BLaER1 treated with 17β-estradiol and CSF1 and Interleukin-3, amounts not matched to agents 10 nM and 100 nM (cell line): ENCODE measurements at regions not wholly inside any gene's neighbourhood (a gene's known extent, or its start where the extent isn't known, plus 50 kb on each side); places are given as distances from the start of the nearest gene placed in this dataset.

Source experiments
- H3K27ac ChIP-seq, 11 experiments: shearing (Covaris generic); formaldehyde crosslinking; 2 replicates each; pipeline ENCODE4 v1.8.1; 2022
- H3K27me3 ChIP-seq, 11 experiments: shearing (Covaris generic); formaldehyde crosslinking; 2 replicates each; pipeline ENCODE4 v1.8.1; 2022
- H3K36me3 ChIP-seq, 11 experiments: shearing (Covaris generic); formaldehyde crosslinking; 2 replicates each; pipeline ENCODE4 v1.8.1; 2022
- H3K4me1 ChIP-seq, 10 experiments: shearing (Covaris generic); formaldehyde crosslinking; 2 replicates each; pipeline ENCODE4 v1.8.1; 2022
- H3K4me2 ChIP-seq, 11 experiments: shearing (Covaris generic); formaldehyde crosslinking; 2 replicates each; pipeline ENCODE4 v1.8.1; 2022
- H3K4me3 ChIP-seq, 10 experiments: shearing (Covaris generic); formaldehyde crosslinking; 2 replicates each; pipeline ENCODE4 v1.8.1; 2022
- H3K9ac ChIP-seq, 11 experiments: shearing (Covaris generic); formaldehyde crosslinking; 2 replicates each; pipeline ENCODE4 v1.8.1; 2022
- H3K9me3 ChIP-seq, 11 experiments: shearing (Covaris generic); formaldehyde crosslinking; replicated peaks in 1 of 11; 2 replicates each; pipeline ENCODE4 v1.8.1; 2022
- H4K20me1 ChIP-seq, 11 experiments: shearing (Covaris generic); formaldehyde crosslinking; 2 replicates each; pipeline ENCODE4 v1.8.1; 2022
- Cebpa-rat ChIP-seq, 11 experiments: shearing (Covaris generic); IDR thresholded peaks; 2 replicates each; pipeline ENCODE4 v1.8.1; 2022

- Histone ChIP-seq H3K4me3 (no peak overlapping the region), H3K9me3 (peaks cover 0 to 3% (median 0%) of the 10 kb centered on the region in 11 experiments; a peak in 3 of 22 replicates), H3K9ac (no peak overlapping the region), H3K4me1 (peaks cover 0 to 69% (median 8%) of the 10 kb centered on the region in 10 experiments; a peak in 10 of 20 replicates), H3K27ac (peak overlapping the region in 3 of 11 experiments; percentile 38 to 44 (median 38); a peak in 6 of 22 replicates), H4K20me1 (no peaks in the 10 kb centered on the region), H3K36me3 (no peaks in the 10 kb centered on the region), H3K27me3 (no peaks in the 10 kb centered on the region), H3K4me2 (peak overlapping the region in 5 of 11 experiments; percentile 41 to 80 (median 61); a peak in 11 of 22 replicates)
- peak in 2 of 11 experiments; percentile 14 to 41; a peak in 1 of 22 replicates for TF ChIP-seq Cebpa-rat (IDR thresholded peaks at IDR 0.05)
Measured at GRCh38 chr20:60695226-60696000, 556.6 kb upstream of the CDH4 start.

- H3K4me1 ChIP-seq: peaks cover 0 to 54% (median 8%) of the 10 kb centered on the region in 10 experiments; a peak in 10 of 20 replicates
- H3K9me3 ChIP-seq: peaks cover 0 to 3% (median 0%) of the 10 kb centered on the region in 11 experiments; a peak in 3 of 22 replicates
- TF ChIP-seq Cebpa-rat (IDR thresholded peaks at IDR 0.05): no peak
- no peaks in the 10 kb centered on the region for H3K27me3 ChIP-seq
- H3K4me3 ChIP-seq: no peak overlapping the region
- no peak overlapping the region for H3K9ac ChIP-seq
- no peak overlapping the region for H3K27ac ChIP-seq
- peak overlapping the region in 2 of 11 experiments; percentile 5 to 61; a peak in 2 of 22 replicates for H3K4me2 ChIP-seq
- H3K36me3 ChIP-seq: no peaks in the 10 kb centered on the region
- no peaks in the 10 kb centered on the region for H4K20me1 ChIP-seq
Measured at GRCh38 chr20:60697252-60697651, 554.8 kb upstream of the CDH4 start.

GRCh38 chr20:60700728-60701127 is 551.3 kb upstream of the CDH4 start:
- H3K9me3 ChIP-seq: no peaks in the 10 kb centered on the region; a peak in 1 of 22 replicates
- no peak overlapping the region for H3K4me2 ChIP-seq
- no peak overlapping the region for H3K27ac ChIP-seq
- no peak overlapping the region for H3K4me3 ChIP-seq
- no peaks in the 10 kb centered on the region for H3K36me3 ChIP-seq
- no peaks in the 10 kb centered on the region for H3K27me3 ChIP-seq
- H3K9ac ChIP-seq: no peak overlapping the region
- H4K20me1 ChIP-seq: no peaks in the 10 kb centered on the region
- H3K4me1 ChIP-seq: peaks cover 0 to 25% (median under 1%) of the 10 kb centered on the region in 10 experiments; a peak in 9 of 20 replicates
- no peak for TF ChIP-seq Cebpa-rat (IDR thresholded peaks at IDR 0.05)

- no peak overlapping the region for H3K9ac ChIP-seq
- H4K20me1 ChIP-seq: no peaks in the 10 kb centered on the region
- H3K4me1 ChIP-seq: peaks cover 0 to 10% (median 0%) of the 10 kb centered on the region in 10 experiments; a peak in 1 of 20 replicates
- H3K27me3 ChIP-seq: no peaks in the 10 kb centered on the region
- H3K4me2 ChIP-seq: no peak overlapping the region
- no peak overlapping the region for H3K4me3 ChIP-seq
- H3K9me3 ChIP-seq: peaks cover 0 to 6% (median 3%) of the 10 kb centered on the region in 11 experiments; a peak in 6 of 22 replicates
- no peak overlapping the region for H3K27ac ChIP-seq
- H3K36me3 ChIP-seq: no peaks in the 10 kb centered on the region
- no peak for TF ChIP-seq Cebpa-rat (IDR thresholded peaks at IDR 0.05)
Measured at GRCh38 chr20:60704147-60704546, 547.9 kb upstream of the CDH4 start.

GRCh38 chr20:60713396-60713795 is 538.7 kb upstream of the CDH4 start:
- Histone ChIP-seq H3K4me3 (no peak overlapping the region), H3K27ac (no peak overlapping the region), H4K20me1 (no peaks in the 10 kb centered on the region; a peak in 1 of 22 replicates), H3K9ac (no peak overlapping the region), H3K4me2 (no peak overlapping the region), H3K27me3 (no peaks in the 10 kb centered on the region), H3K4me1 (no peaks in the 10 kb centered on the region), H3K36me3 (no peaks in the 10 kb centered on the region), H3K9me3 (no peaks in the 10 kb centered on the region)
- TF ChIP-seq Cebpa-rat (IDR thresholded peaks at IDR 0.05): no peak

GRCh38 chr20:60715172-60715571 is 536.9 kb upstream of the CDH4 start:
- H3K36me3 ChIP-seq: no peaks in the 10 kb centered on the region
- no peak overlapping the region for H3K4me3 ChIP-seq
- H3K9ac ChIP-seq: no peak overlapping the region
- H3K4me1 ChIP-seq: 0 out of 20 replicates have a peak, but pooled peaks cover 0 to 4% (median 0%) of the 10 kb centered on the region in 10 experiments
- no peak overlapping the region for H3K27ac ChIP-seq
- TF ChIP-seq Cebpa-rat (IDR thresholded peaks at IDR 0.05): no peak
- H3K4me2 ChIP-seq: no peak overlapping the region
- no peaks in the 10 kb centered on the region for H3K27me3 ChIP-seq
- H3K9me3 ChIP-seq: no peaks in the 10 kb centered on the region
- H4K20me1 ChIP-seq: no peaks in the 10 kb centered on the region; a peak in 1 of 22 replicates

GRCh38 chr20:60718743-60719480 is 533.1 kb upstream of the CDH4 start:
- no peaks in the 10 kb centered on the region for H3K9me3 ChIP-seq
- no peak overlapping the region for H3K27ac ChIP-seq
- no peak overlapping the region for H3K9ac ChIP-seq
- H3K4me3 ChIP-seq: no peak overlapping the region
- H3K36me3 ChIP-seq: no peaks in the 10 kb centered on the region
- no peaks in the 10 kb centered on the region; a peak in 1 of 22 replicates for H4K20me1 ChIP-seq
- H3K4me1 ChIP-seq: 0 out of 20 replicates have a peak, but pooled peaks cover 0 to 4% (median 0%) of the 10 kb centered on the region in 10 experiments
- peak overlapping the region in 3 of 11 experiments; percentile 2 to 4 (median 3); a peak in 1 of 22 replicates for H3K4me2 ChIP-seq
- no peak for TF ChIP-seq Cebpa-rat (IDR thresholded peaks at IDR 0.05)
- no peaks in the 10 kb centered on the region for H3K27me3 ChIP-seq

- Histone ChIP-seq H3K4me3 (no peak overlapping the region), H3K4me1 (no peaks in the 10 kb centered on the region), H3K9me3 (peaks cover 0 to 13% (median 5%) of the 10 kb centered on the region in 11 experiments; a peak in 6 of 22 replicates), H4K20me1 (no peaks in the 10 kb centered on the region), H3K36me3 (no peaks in the 10 kb centered on the region), H3K4me2 (no peak overlapping the region), H3K27ac (no peak overlapping the region), H3K27me3 (no peaks in the 10 kb centered on the region), H3K9ac (no peak overlapping the region)
- TF ChIP-seq Cebpa-rat (IDR thresholded peaks at IDR 0.05): no peak
Measured at GRCh38 chr20:60725311-60725906, 526.7 kb upstream of the CDH4 start.

- Histone ChIP-seq H3K36me3 (no peaks in the 10 kb centered on the region), H3K9ac (no peak overlapping the region), H3K4me1 (no peaks in the 10 kb centered on the region), H3K4me2 (no peak overlapping the region), H4K20me1 (no peaks in the 10 kb centered on the region), H3K9me3 (peaks cover 0 to 13% (median 5%) of the 10 kb centered on the region in 11 experiments; a peak in 6 of 22 replicates), H3K4me3 (no peak overlapping the region), H3K27ac (no peak overlapping the region), H3K27me3 (no peaks in the 10 kb centered on the region)
- no peak for TF ChIP-seq Cebpa-rat (IDR thresholded peaks at IDR 0.05)
Measured at GRCh38 chr20:60727425-60727824, 524.6 kb upstream of the CDH4 start.
